PC-9 (cell line): ENCODE measurements at regions not wholly inside any gene's neighbourhood (a gene's known extent, or its start where the extent isn't known, plus 50 kb on each side); places are given as distances from the start of the nearest gene placed in this dataset.

Source experiments
- BruUV-seq: library from RNA; stranded (reverse); fragments of 400-500 nt; replicated peaks from 2 replicates; lab custom pipeline; 2021; lab: Mats Ljungman, UMichigan
- CTCF ChIA-PET: fragments of 300-600 bp; sonication (Branson Sonifier 250); formaldehyde crosslinking; loops from one replicate; lab custom pipeline; 2022; ENCODE audit warnings: antibody characterized with exemption; lab: Charles Lee
- POLR2A ChIA-PET: fragments of 300-600 bp; sonication (Branson Sonifier 250); formaldehyde crosslinking; loops from one replicate; lab custom pipeline; 2022; ENCODE audit warnings: antibody characterized with exemption; ENCODE audit not compliant: unreplicated experiment; lab: Charles Lee
- DNase-seq, 2 experiments: peaks; one replicate each; pipeline versions ENCODE4 v3.0.0 to v3.0.0-alpha.2; 2015 to 2022; ENCODE audit warnings: mixed read lengths in 1 of 2
- H2AFZ ChIP-seq: fragments of 200-600 bp; sonication (generic); 2 replicates; pipeline ENCODE4 v1.8.1; 2017; ENCODE audit warnings: antibody characterized with exemption
- H3F3A ChIP-seq: fragments of 200-600 bp; sonication (generic); 2 replicates; pipeline ENCODE4 v1.8.1; 2017; ENCODE audit warnings: antibody characterized with exemption, mild to moderate bottlenecking, low read depth; ENCODE audit not compliant: insufficient read depth
- H3K27ac ChIP-seq: fragments of 200-600 bp; sonication (generic); 2 replicates; pipeline ENCODE4 v1.6.1; 2016; ENCODE audit warnings: mixed run types
- H3K27me3 ChIP-seq: fragments of 200-600 bp; sonication (generic); 2 replicates; pipeline ENCODE4 v1.6.1; 2016; ENCODE audit warnings: low read depth, mixed run types; ENCODE audit not compliant: insufficient read depth
- H3K36me3 ChIP-seq: fragments of 200-600 bp; sonication (generic); 2 replicates; pipeline ENCODE4 v1.6.1; 2016; ENCODE audit warnings: low read depth, mixed run types
- H3K4me1 ChIP-seq: fragments of 200-600 bp; sonication (generic); replicated peaks from 2 replicates; pipeline ENCODE4 v1.6.1; 2016; ENCODE audit warnings: mixed run types; ENCODE audit not compliant: insufficient read depth
- H3K4me2 ChIP-seq: fragments of 200-600 bp; sonication (generic); 2 replicates; pipeline ENCODE4 v1.6.1; 2017; ENCODE audit warnings: mixed run types
- H3K4me3 ChIP-seq: fragments of 200-600 bp; sonication (generic); 2 replicates; pipeline ENCODE4 v1.6.1; 2016; ENCODE audit warnings: mixed run types
- H3K79me2 ChIP-seq: fragments of 200-600 bp; sonication (generic); 2 replicates; pipeline ENCODE4 v1.6.1; 2017; ENCODE audit warnings: low read depth, mixed run types
- H3K9me2 ChIP-seq: fragments of 200-600 bp; sonication (generic); 2 replicates; pipeline ENCODE4 v1.8.1; 2017; ENCODE audit warnings: mild to moderate bottlenecking; ENCODE audit not compliant: insufficient read depth
- H3K9me3 ChIP-seq: fragments of 200-600 bp; sonication (generic); 2 replicates; pipeline ENCODE4 v1.8.1; 2016; ENCODE audit warnings: low read depth; ENCODE audit not compliant: insufficient read depth
- H4K20me1 ChIP-seq: fragments of 200-600 bp; sonication (generic); 2 replicates; pipeline ENCODE4 v1.8.1; 2017; ENCODE audit not compliant: insufficient read depth
- EZH2 ChIP-seq: fragments of 200-600 bp; sonication (generic); IDR thresholded peaks from 2 replicates; pipeline ENCODE4 v1.8.0; 2017; ENCODE audit warnings: antibody characterized with exemption, low read depth
- intact Hi-C: fragments of 100-400 bp; cut with micrococcal nuclease; formaldehyde crosslinking; loops from one replicate; pipeline ENCODE4 v1.10.0; 2022; ENCODE audit not compliant: unreplicated experiment
- TF ChIP-seq, protein P1 (sequence below): fragments of 200-600 bp; sonication (generic); conservative IDR thresholded peaks from 2 replicates; pipeline ENCODE4 v1.6.1; 2017; ENCODE audit warnings: mixed run types, antibody characterized with exemption, mild to moderate bottlenecking, moderate library complexity

DNA sequence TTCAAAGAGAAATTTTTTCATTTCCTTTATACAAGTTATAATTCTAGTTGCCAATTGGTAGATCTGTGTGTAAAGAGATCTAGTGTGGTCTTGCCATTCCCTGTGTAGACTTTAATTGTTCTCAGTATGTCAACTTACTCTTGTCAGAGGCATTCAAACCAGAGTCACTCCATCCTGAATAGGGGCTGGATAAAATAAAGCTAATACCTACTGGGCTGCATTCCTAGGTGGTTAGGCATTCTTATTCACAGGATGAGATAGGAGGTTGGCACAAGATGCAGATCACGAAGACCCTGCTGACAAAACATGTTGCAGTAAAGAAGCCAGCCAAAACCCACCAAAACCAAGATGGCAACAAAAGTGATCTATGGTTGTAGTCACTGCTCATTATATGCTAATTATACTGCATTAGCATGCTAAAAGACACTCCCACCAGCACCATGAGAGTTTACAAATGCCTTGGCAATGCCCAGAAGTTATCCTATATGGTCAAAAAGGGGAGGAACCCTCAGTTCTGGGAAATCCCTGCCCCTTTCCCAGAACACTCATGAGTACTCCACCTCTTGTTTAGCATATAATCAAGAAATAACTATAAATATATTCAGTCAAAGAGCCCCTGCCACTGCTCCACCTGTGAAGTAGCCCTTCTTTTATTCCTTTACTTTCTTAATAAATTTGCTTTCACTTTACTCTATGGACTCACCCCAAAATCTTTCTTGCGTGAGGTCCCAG is 74.0 kb upstream of the ADAMTS5 start:
- BruUV-seq = no TSS peak
- no peak for DNase-seq
- H3K4me2 ChIP-seq = no peak overlapping the region

DNA sequence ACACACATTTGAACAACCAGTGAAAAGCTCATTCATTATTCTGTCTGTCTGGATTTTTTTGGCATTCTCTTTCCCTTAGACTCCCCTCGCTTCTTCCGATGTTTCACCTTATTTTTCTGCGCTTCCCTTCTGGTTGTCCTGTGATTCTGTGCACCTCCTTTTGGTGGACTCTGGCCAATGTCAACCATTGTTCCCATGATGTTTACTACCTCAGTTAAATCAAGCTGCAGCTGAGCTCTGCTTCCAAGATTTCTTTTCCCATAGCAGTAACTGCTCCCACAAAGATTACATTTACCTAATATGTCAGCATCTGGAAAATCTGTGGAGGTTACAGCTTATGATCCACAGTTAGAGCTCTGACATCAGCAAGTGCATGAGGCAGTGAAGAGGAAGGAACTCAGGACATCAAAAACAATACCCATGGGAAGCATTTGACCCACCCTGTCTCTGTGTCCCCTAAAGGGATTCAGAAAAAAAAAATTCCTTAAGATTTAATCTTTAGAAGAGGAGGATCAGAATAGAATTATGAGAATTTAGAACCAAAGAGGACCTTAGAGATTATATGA is 69.9 kb upstream of the ADAMTS5 start:
- Histone ChIP-seq H3K4me1 (no peaks in the 10 kb centered on the region), H4K20me1 (no peaks in the 10 kb centered on the region), H3K36me3 (no peaks in the 10 kb centered on the region), H3K4me3 (no peak overlapping the region), H3K27ac (no peak overlapping the region), H3K79me2 (no peaks in the 10 kb centered on the region), H3K4me2 (no peak overlapping the region), H3F3A (no peaks in the 10 kb centered on the region), H3K27me3 (no peaks in the 10 kb centered on the region), H3K9me2 (no peaks in the 10 kb centered on the region), H2AFZ (no peak overlapping the region), H3K9me3 (no peaks in the 10 kb centered on the region)
- no peak for DNase-seq
- intact Hi-C loops = no loop called here
- TF ChIP-seq, protein P1, sequence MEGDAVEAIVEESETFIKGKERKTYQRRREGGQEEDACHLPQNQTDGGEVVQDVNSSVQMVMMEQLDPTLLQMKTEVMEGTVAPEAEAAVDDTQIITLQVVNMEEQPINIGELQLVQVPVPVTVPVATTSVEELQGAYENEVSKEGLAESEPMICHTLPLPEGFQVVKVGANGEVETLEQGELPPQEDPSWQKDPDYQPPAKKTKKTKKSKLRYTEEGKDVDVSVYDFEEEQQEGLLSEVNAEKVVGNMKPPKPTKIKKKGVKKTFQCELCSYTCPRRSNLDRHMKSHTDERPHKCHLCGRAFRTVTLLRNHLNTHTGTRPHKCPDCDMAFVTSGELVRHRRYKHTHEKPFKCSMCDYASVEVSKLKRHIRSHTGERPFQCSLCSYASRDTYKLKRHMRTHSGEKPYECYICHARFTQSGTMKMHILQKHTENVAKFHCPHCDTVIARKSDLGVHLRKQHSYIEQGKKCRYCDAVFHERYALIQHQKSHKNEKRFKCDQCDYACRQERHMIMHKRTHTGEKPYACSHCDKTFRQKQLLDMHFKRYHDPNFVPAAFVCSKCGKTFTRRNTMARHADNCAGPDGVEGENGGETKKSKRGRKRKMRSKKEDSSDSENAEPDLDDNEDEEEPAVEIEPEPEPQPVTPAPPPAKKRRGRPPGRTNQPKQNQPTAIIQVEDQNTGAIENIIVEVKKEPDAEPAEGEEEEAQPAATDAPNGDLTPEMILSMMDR = no peak
- TF ChIP-seq EZH2 = no peak
- POLR2A ChIA-PET = no interaction called here
- no TSS peak for BruUV-seq
- CTCF ChIA-PET = no interaction called here

More for the DNA sequence above, 74.0 kb upstream of the ADAMTS5 start:
- POLR2A ChIA-PET = no interaction called here
- no peaks in the 10 kb centered on the region for H3K36me3 ChIP-seq
- TF ChIP-seq EZH2 = no peak
- TF ChIP-seq, protein P1 = no peak
- H3F3A ChIP-seq = no peaks in the 10 kb centered on the region
- H3K79me2 ChIP-seq = no peaks in the 10 kb centered on the region
- H2AFZ ChIP-seq = no peak overlapping the region
- H3K4me3 ChIP-seq = no peak overlapping the region
- H3K4me1 ChIP-seq = no peaks in the 10 kb centered on the region
- no peak overlapping the region for H3K27ac ChIP-seq
- no peaks in the 10 kb centered on the region for H3K9me3 ChIP-seq
- H3K9me2 ChIP-seq = no peaks in the 10 kb centered on the region
- no peaks in the 10 kb centered on the region for H4K20me1 ChIP-seq
- CTCF ChIA-PET = no interaction called here
- H3K27me3 ChIP-seq = no peaks in the 10 kb centered on the region
- intact Hi-C loops = no loop called here

DNA sequence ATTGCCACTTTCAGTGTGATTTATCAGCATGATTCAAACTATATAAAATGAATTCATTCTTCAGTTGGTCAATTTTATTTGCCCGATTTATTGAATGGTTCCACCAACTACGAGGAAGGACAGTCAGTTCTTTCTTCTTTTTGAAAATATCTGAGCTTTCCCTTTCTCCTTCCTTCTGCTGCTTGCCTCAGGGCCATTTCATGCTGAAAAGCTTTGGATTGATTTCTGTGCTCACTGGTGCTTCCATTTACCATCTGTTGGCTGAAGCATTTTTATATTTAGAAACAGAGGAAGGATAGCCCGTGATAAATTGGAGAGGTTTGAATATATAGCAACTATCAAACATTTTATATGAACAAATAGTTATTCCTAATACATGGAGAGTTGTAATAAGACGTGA is 68.9 kb upstream of the ADAMTS5 start:
- DNase-seq = no peak
- Histone ChIP-seq H3K79me2 (no peaks in the 10 kb centered on the region), H3K9me2 (no peaks in the 10 kb centered on the region), H2AFZ (no peak overlapping the region), H3K4me1 (no peaks in the 10 kb centered on the region), H3K27me3 (no peaks in the 10 kb centered on the region), H3K4me3 (no peak overlapping the region), H3K27ac (no peak overlapping the region), H3K36me3 (no peaks in the 10 kb centered on the region), H3K9me3 (no peaks in the 10 kb centered on the region), H3K4me2 (no peak overlapping the region), H3F3A (no peaks in the 10 kb centered on the region), H4K20me1 (no peaks in the 10 kb centered on the region)
- ChIA-PET POLR2A (no interaction called here), CTCF (no interaction called here)
- no TSS peak for BruUV-seq
- TF ChIP-seq, protein P1 = no peak
- no peak for TF ChIP-seq EZH2
- intact Hi-C loops = no loop called here
